Neural crest cell (in vitro differentiated cells): ENCODE measurements at regions not wholly inside any gene's neighbourhood (a gene's known extent, or its start where the extent isn't known, plus 50 kb on each side); places are given as distances from the start of the nearest gene placed in this dataset.
A peak's percentile ranks its signal among the peaks of the same experiment; 100 is the strongest.
"Not testable (repeated sequence)": the region's sequence is repeated elsewhere in the genome, so short reads cannot be mapped to it uniquely, and the experiment has no call there.

Experiments
- DNase-seq: peaks from one replicate; pipeline ENCODE4 v3.0.0; 2021; ENCODE audit warnings: low read depth, mixed read lengths, low spot score
- H3K27ac Mint-ChIP-seq: one replicate; pipeline ENCODE4 v1.8.0; 2021; ENCODE audit warnings: mild to moderate bottlenecking, mixed read lengths; ENCODE audit not compliant: unreplicated experiment
- H3K27me3 Mint-ChIP-seq: 2 replicates; pipeline ENCODE4 v1.8.0; 2021; ENCODE audit warnings: low read depth, mild to moderate bottlenecking, mixed read lengths
- H3K36me3 Mint-ChIP-seq: 2 replicates; pipeline ENCODE4 v1.8.0; 2021; ENCODE audit warnings: low read depth, mild to moderate bottlenecking, mixed read lengths
- H3K4me1 Mint-ChIP-seq: 2 replicates; pipeline ENCODE4 v1.8.0; 2021; ENCODE audit warnings: mixed read lengths
- H3K4me3 Mint-ChIP-seq: one replicate; pipeline ENCODE4 v1.8.0; 2021; ENCODE audit warnings: mild to moderate bottlenecking, mixed read lengths
- H3K9me3 Mint-ChIP-seq: 2 replicates; pipeline ENCODE4 v1.8.0; 2021; ENCODE audit warnings: mixed read lengths
- CTCF ChIP-seq: fragments of 200-600 bp; sonication (generic); conservative IDR thresholded peaks from 2 replicates; pipeline ENCODE4 v1.5.0; 2021; ENCODE audit warnings: antibody characterized with exemption, mild to moderate bottlenecking

GRCh38 chr20:40279390-40279789, 409.6 kb downstream of the MAFB start:
- H3K27me3 Mint-ChIP-seq, result no peaks in the 10 kb centered on the region
- H3K36me3 Mint-ChIP-seq, result no peaks in the 10 kb centered on the region
- no peak for DNase-seq
- peaks cover 21% of the 10 kb centered on the region for H3K4me1 Mint-ChIP-seq
- no peak overlapping the region for H3K4me3 Mint-ChIP-seq
- H3K9me3 Mint-ChIP-seq, result no peaks in the 10 kb centered on the region
- TF ChIP-seq CTCF, result no peak
- H3K27ac Mint-ChIP-seq, result peak overlapping the region; percentile 88

GRCh38 chr20:40278673-40279072, 410.4 kb downstream of the MAFB start:
- DNase-seq, result no peak
- Mint-ChIP-seq H3K27ac (peak overlapping the region; percentile 23), H3K4me1 (peaks cover 21% of the 10 kb centered on the region)

GRCh38 chr20:40276301-40276700, 412.7 kb downstream of the MAFB start:
- TF ChIP-seq CTCF, result no peak
- H3K36me3 Mint-ChIP-seq, result no peaks in the 10 kb centered on the region
- DNase-seq, result no peak
- H3K4me1 Mint-ChIP-seq, result peaks cover 21% of the 10 kb centered on the region
- peaks cover 13% of the 10 kb centered on the region for H3K27me3 Mint-ChIP-seq
- no peak overlapping the region for H3K27ac Mint-ChIP-seq
- no peaks in the 10 kb centered on the region for H3K9me3 Mint-ChIP-seq
- H3K4me3 Mint-ChIP-seq, result no peak overlapping the region

More at GRCh38 chr20:40278673-40279072, 410.4 kb downstream of the MAFB start:
- no peak overlapping the region for H3K4me3 Mint-ChIP-seq
- no peaks in the 10 kb centered on the region for H3K27me3 Mint-ChIP-seq
- H3K9me3 Mint-ChIP-seq, result no peaks in the 10 kb centered on the region
- no peak for TF ChIP-seq CTCF
- no peaks in the 10 kb centered on the region for H3K36me3 Mint-ChIP-seq

GRCh38 chr20:40275738-40276137, 413.3 kb downstream of the MAFB start:
- H3K27ac Mint-ChIP-seq, result no peak overlapping the region
- DNase-seq, result no peak
- peaks cover 21% of the 10 kb centered on the region for H3K4me1 Mint-ChIP-seq
- TF ChIP-seq CTCF, result no peak
- no peak overlapping the region for H3K4me3 Mint-ChIP-seq
- H3K27me3 Mint-ChIP-seq, result peaks cover 17% of the 10 kb centered on the region
- H3K9me3 Mint-ChIP-seq, result no peaks in the 10 kb centered on the region
- H3K36me3 Mint-ChIP-seq, result no peaks in the 10 kb centered on the region

- no peak for DNase-seq
- Mint-ChIP-seq H3K4me3 (no peak overlapping the region), H3K36me3 (no peaks in the 10 kb centered on the region), H3K27me3 (peaks cover 24% of the 10 kb centered on the region), H3K4me1 (peaks cover 16% of the 10 kb centered on the region), H3K9me3 (no peaks in the 10 kb centered on the region), H3K27ac (no peak overlapping the region)
- TF ChIP-seq CTCF, result no peak
Observed at GRCh38 chr20:40274912-40275533, 414.0 kb downstream of the MAFB start.

GRCh38 chr20:40269274-40269673, 419.8 kb downstream of the MAFB start:
- Mint-ChIP-seq H3K27me3 (peaks cover 45% of the 10 kb centered on the region), H3K27ac (peak overlapping the region; percentile 63)
- not testable (repeated sequence) for DNase-seq, H3K4me1 Mint-ChIP-seq, H3K9me3 Mint-ChIP-seq, H3K36me3 Mint-ChIP-seq, H3K4me3 Mint-ChIP-seq
